Gastrocnemius medialis (tissue), 4 donors: ENCODE measurements at regions not wholly inside any gene's neighbourhood (a gene's known extent, or its start where the extent isn't known, plus 50 kb on each side); places are given as distances from the start of the nearest gene placed in this dataset.

Experiments
- CTCF ChIP-seq, 5 experiments: fragments of 450-650 bp in 3 of 5; fragments of 200-600 bp in 2 of 5; sonication (generic) in 2 of 5; IDR thresholded peaks in 4 of 5; conservative IDR thresholded peaks in 1 of 5; 1 replicate in 4 of 5; 2 replicates in 1 of 5; pipeline ENCODE4 v1.5.1; 2016 to 2019; ENCODE audit warnings: antibody characterized with exemption in 5 of 5, mild to moderate bottlenecking in 3 of 5, moderate library complexity in 3 of 5
- POLR2A ChIP-seq, 2 donors: fragments of 450-650 bp; IDR thresholded peaks; one replicate each; pipeline ENCODE4 v1.6.1; 2017; ENCODE audit warnings: antibody characterized with exemption in 2 of 2, mild to moderate bottlenecking in 2 of 2, moderate library complexity in 2 of 2

- TF ChIP-seq POLR2A (IDR thresholded peaks at IDR 0.05), result no peak
- no peak for TF ChIP-seq CTCF (IDR thresholded peaks at IDR 0.05 in 4 of 5, conservative IDR thresholded peaks at IDR 0.05 in 1 of 5)
Measured at GRCh38 chr12:111171345-111171744, 197.6 kb downstream of the PHETA1 start.
